Liver (tissue), 3 donors: ENCODE measurements at regions not wholly inside any gene's neighbourhood (a gene's known extent, or its start where the extent isn't known, plus 50 kb on each side); places are given as distances from the start of the nearest gene placed in this dataset.

Experiments
- CTCF ChIP-seq: fragments of 150-350 bp; IDR thresholded peaks from 2 replicates; pipeline ENCODE4 v1.5.1; 2017; ENCODE audit warnings: improper control_type of control experiment, low read depth, low read length; ENCODE audit not compliant: missing input control
- EGR1 ChIP-seq, 2 donors: IDR thresholded peaks; 2 replicates each; pipeline ENCODE4 v1.6.1; 2016 to 2018; ENCODE audit warnings: antibody characterized with exemption in 2 of 2, low read depth in 2 of 2
- FOXA1 ChIP-seq: IDR thresholded peaks from 2 replicates; pipeline ENCODE4 v1.6.1; 2016; ENCODE audit warnings: antibody characterized with exemption
- GABPA ChIP-seq, 2 donors: IDR thresholded peaks in 1 of 2; conservative IDR thresholded peaks in 1 of 2; 2 replicates each; pipeline ENCODE4 v1.6.1; 2016; ENCODE audit warnings: antibody characterized with exemption in 2 of 2, mild to moderate bottlenecking in 1 of 2, moderate library complexity in 1 of 2
- JUND ChIP-seq, 2 donors: IDR thresholded peaks; 2 replicates each; pipeline ENCODE4 v1.6.1; 2016; ENCODE audit warnings: antibody characterized with exemption in 2 of 2
- NR2F2 ChIP-seq: IDR thresholded peaks from 2 replicates; pipeline ENCODE4 v1.6.1; 2016; ENCODE audit warnings: antibody characterized with exemption
- RAD21 ChIP-seq, 2 donors: IDR thresholded peaks; 2 replicates each; pipeline ENCODE4 v1.6.1; 2016; ENCODE audit warnings: antibody characterized with exemption in 2 of 2, mild to moderate bottlenecking in 2 of 2
- REST ChIP-seq: IDR thresholded peaks from 2 replicates; pipeline ENCODE4 v1.6.1; 2016; ENCODE audit warnings: antibody characterized with exemption, mild to moderate bottlenecking
- RXRA ChIP-seq, 2 donors: IDR thresholded peaks; 2 replicates each; pipeline ENCODE4 v1.6.1; 2017 to 2018; ENCODE audit warnings: antibody characterized with exemption in 2 of 2, mild to moderate bottlenecking in 1 of 2
- YY1 ChIP-seq: IDR thresholded peaks from 2 replicates; pipeline ENCODE4 v1.6.1; 2016; ENCODE audit warnings: antibody characterized with exemption, mild to moderate bottlenecking
- TF ChIP-seq, protein P1 (sequence below): IDR thresholded peaks from 2 replicates; pipeline ENCODE4 v1.6.1; 2016; ENCODE audit warnings: antibody characterized with exemption
- TF ChIP-seq, protein P2 (sequence below): IDR thresholded peaks from 2 replicates; pipeline ENCODE4 v1.6.1; 2016; ENCODE audit warnings: antibody characterized with exemption
- donor health status: healthy.
- donor health status: healthy.

GRCh38 chr4:1557221-1557597, 126.9 kb downstream of the FAM53A start:
- no peak for TF ChIP-seq CTCF
- TF ChIP-seq JUND (IDR thresholded peaks at IDR 0.05): no peak
- no peak for TF ChIP-seq EGR1 (IDR thresholded peaks at IDR 0.05; ENCODE audit: low read depth in 2 of 2)
- no peak for TF ChIP-seq YY1
- TF ChIP-seq, protein P1, sequence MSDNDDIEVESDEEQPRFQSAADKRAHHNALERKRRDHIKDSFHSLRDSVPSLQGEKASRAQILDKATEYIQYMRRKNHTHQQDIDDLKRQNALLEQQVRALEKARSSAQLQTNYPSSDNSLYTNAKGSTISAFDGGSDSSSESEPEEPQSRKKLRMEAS: no peak
- TF ChIP-seq REST: no peak
- TF ChIP-seq RXRA (IDR thresholded peaks at IDR 0.05): no peak
- TF ChIP-seq, protein P2, sequence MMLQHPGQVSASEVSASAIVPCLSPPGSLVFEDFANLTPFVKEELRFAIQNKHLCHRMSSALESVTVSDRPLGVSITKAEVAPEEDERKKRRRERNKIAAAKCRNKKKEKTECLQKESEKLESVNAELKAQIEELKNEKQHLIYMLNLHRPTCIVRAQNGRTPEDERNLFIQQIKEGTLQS: no peak
- no peak for TF ChIP-seq FOXA1
- no peak for TF ChIP-seq RAD21 (IDR thresholded peaks at IDR 0.05)
- no peak for TF ChIP-seq NR2F2
- TF ChIP-seq GABPA (IDR thresholded peaks at IDR 0.05 in 1 of 2, conservative IDR thresholded peaks at IDR 0.05 in 1 of 2): no peak
